Muscle layer of duodenum (tissue), 2 donors: ENCODE measurements at regions not wholly inside any gene's neighbourhood (a gene's known extent, or its start where the extent isn't known, plus 50 kb on each side); places are given as distances from the start of the nearest gene placed in this dataset.

Experiments used
- H3K27ac ChIP-seq: one replicate; pipeline ENCODE4 v1.7.0; 2013; ENCODE audit warnings: mild to moderate bottlenecking, low read length
- H3K27me3 ChIP-seq: one replicate; pipeline ENCODE4 v1.7.0; 2013; ENCODE audit warnings: low read depth, mild to moderate bottlenecking, control low read depth, low read length
- H3K36me3 ChIP-seq, 2 donors: one replicate each; pipeline ENCODE4 v1.7.0; 2013; ENCODE audit warnings: low read length in 2 of 2, control low read depth in 1 of 2, mild to moderate bottlenecking in 1 of 2; ENCODE audit not compliant: insufficient read depth in 2 of 2, control insufficient read depth in 1 of 2
- H3K4me1 ChIP-seq, 2 donors: one replicate each; pipeline ENCODE4 v1.7.0; 2013; ENCODE audit warnings: low read length in 2 of 2, mild to moderate bottlenecking in 2 of 2, control low read depth in 1 of 2, moderate library complexity in 1 of 2; ENCODE audit not compliant: insufficient read depth in 2 of 2, control insufficient read depth in 1 of 2
- H3K4me3 ChIP-seq, 2 donors: one replicate each; pipeline ENCODE4 v1.7.0; 2013; ENCODE audit warnings: low read length in 2 of 2, low read depth in 1 of 2, mild to moderate bottlenecking in 1 of 2
- H3K9me3 ChIP-seq, 2 donors: one replicate each; pipeline ENCODE4 v1.7.0; 2013; ENCODE audit warnings: low read length in 2 of 2, control low read depth in 1 of 2, mild to moderate bottlenecking in 1 of 2; ENCODE audit not compliant: control insufficient read depth in 1 of 2
- donor health status: healthy.

GRCh38 chr5:159442206-159442850 lies 112.0 kb upstream of the IL12B start:
- Histone ChIP-seq H3K27me3 (no peaks in the 10 kb centered on the region), H3K4me3 (no peak overlapping the region), H3K9me3 (no peaks in the 10 kb centered on the region), H3K36me3 (no peaks in the 10 kb centered on the region), H3K27ac (no peak overlapping the region), H3K4me1 (no peaks in the 10 kb centered on the region)

- H3K9me3 ChIP-seq: no peaks in the 10 kb centered on the region
- H3K27ac ChIP-seq: no peak overlapping the region
- no peaks in the 10 kb centered on the region for H3K4me1 ChIP-seq
- no peak overlapping the region for H3K4me3 ChIP-seq
- H3K36me3 ChIP-seq: no peaks in the 10 kb centered on the region
- H3K27me3 ChIP-seq: no peaks in the 10 kb centered on the region
Observed at GRCh38 chr5:159444441-159445082, 114.3 kb upstream of the IL12B start.

DNA sequence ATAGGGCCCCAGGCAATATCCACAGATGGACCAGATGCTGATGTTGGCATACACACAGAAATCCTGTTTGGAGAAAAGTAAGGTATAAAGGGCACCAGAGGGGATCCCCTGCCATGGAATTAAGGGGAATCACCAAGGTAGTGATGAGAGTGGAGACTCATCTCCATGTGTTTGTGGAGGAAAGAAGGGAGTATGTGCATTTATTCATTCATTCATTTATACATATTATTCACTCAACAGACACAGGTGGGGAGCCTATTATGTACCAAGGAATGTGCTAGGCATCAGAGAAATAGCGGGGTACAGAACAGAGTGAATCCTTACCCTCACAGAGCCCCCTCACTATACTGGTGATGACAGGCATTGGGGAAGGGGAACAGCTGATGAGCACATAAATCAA lies 116.8 kb upstream of the IL12B start:
- H3K27ac ChIP-seq: no peak overlapping the region
- no peaks in the 10 kb centered on the region for H3K9me3 ChIP-seq
- no peaks in the 10 kb centered on the region for H3K36me3 ChIP-seq
- no peaks in the 10 kb centered on the region for H3K27me3 ChIP-seq
- H3K4me1 ChIP-seq: peaks cover 0 to 6% of the 10 kb centered on the region in 2 donors
- no peak overlapping the region for H3K4me3 ChIP-seq

- Histone ChIP-seq H3K27ac (no peak overlapping the region), H3K4me1 (peaks cover 0 to 6% of the 10 kb centered on the region in 2 donors), H3K27me3 (no peaks in the 10 kb centered on the region), H3K9me3 (no peaks in the 10 kb centered on the region), H3K4me3 (no peak overlapping the region), H3K36me3 (no peaks in the 10 kb centered on the region)
Observed at GRCh38 chr5:159448841-159449407, 118.6 kb upstream of the IL12B start.

GRCh38 chr5:159449925-159450324 lies 119.6 kb upstream of the IL12B start:
- no peaks in the 10 kb centered on the region for H3K27me3 ChIP-seq
- H3K27ac ChIP-seq: no peak overlapping the region
- H3K4me3 ChIP-seq: no peak overlapping the region
- H3K4me1 ChIP-seq: peaks cover 0 to 6% of the 10 kb centered on the region in 2 donors
- H3K9me3 ChIP-seq: no peaks in the 10 kb centered on the region
- H3K36me3 ChIP-seq: no peaks in the 10 kb centered on the region

DNA sequence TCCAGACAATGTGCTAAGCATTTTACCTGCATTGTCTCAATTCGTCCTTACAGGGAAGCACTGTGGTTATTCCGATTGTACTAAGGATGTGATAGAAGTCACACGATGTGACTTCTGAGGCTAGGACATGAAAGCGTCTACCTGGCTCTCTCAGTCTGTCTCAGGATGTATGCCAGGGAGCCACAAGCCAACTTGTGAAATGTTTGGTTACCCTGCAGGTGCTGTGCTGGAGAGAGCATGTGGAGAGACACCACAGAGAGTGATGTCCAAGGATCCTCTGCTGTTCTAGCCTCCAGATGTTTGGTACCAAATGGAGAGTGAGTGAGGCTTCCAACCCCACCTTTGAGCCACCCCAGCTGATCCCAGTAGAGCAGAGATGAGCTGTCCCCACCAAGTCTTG lies 120.1 kb upstream of the IL12B start:
- no peaks in the 10 kb centered on the region for H3K27me3 ChIP-seq
- peaks cover 0 to 6% of the 10 kb centered on the region in 2 donors for H3K4me1 ChIP-seq
- no peaks in the 10 kb centered on the region for H3K36me3 ChIP-seq
- H3K4me3 ChIP-seq: no peak overlapping the region
- no peak overlapping the region for H3K27ac ChIP-seq
- no peaks in the 10 kb centered on the region for H3K9me3 ChIP-seq

GRCh38 chr5:159451197-159452052 lies 121.1 kb upstream of the IL12B start:
- Histone ChIP-seq H3K27ac (no peak overlapping the region), H3K9me3 (no peaks in the 10 kb centered on the region), H3K4me3 (no peak overlapping the region), H3K36me3 (no peaks in the 10 kb centered on the region), H3K4me1 (peaks cover 0 to 6% of the 10 kb centered on the region in 2 donors), H3K27me3 (no peaks in the 10 kb centered on the region)

GRCh38 chr5:159452480-159453167 lies 122.3 kb upstream of the IL12B start:
- no peaks in the 10 kb centered on the region for H3K36me3 ChIP-seq
- no peaks in the 10 kb centered on the region for H3K9me3 ChIP-seq
- H3K27ac ChIP-seq: no peak overlapping the region
- peaks cover 0 to 6% of the 10 kb centered on the region in 2 donors for H3K4me1 ChIP-seq
- no peaks in the 10 kb centered on the region for H3K27me3 ChIP-seq
- no peak overlapping the region for H3K4me3 ChIP-seq

- H3K9me3 ChIP-seq: no peaks in the 10 kb centered on the region
- H3K36me3 ChIP-seq: no peaks in the 10 kb centered on the region
- H3K4me3 ChIP-seq: no peak overlapping the region
- no peak overlapping the region for H3K27ac ChIP-seq
- no peaks in the 10 kb centered on the region for H3K27me3 ChIP-seq
- peaks cover 0 to 6% of the 10 kb centered on the region in 2 donors for H3K4me1 ChIP-seq
Observed at GRCh38 chr5:159453209-159453608, 122.9 kb upstream of the IL12B start.

DNA sequence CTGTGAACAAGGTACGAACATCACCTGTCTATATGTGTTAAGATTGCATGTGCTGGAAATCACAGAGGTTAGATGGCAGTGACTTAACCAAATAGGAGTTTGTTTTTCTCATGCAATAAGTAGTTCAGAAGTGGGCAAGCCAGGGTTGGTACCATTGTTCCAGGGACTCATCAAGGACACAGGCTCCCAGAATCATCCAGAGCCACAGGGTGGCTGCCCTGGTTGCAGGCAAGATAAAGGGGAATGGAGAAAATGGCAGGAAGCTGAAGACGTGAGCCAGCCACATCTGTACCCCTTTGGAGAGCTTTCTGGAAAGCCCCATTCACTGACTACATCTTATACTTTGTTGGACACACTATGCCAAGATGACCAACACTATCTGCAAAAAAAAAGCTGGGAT lies 126.0 kb upstream of the IL12B start:
- Histone ChIP-seq H3K4me1 (peaks cover 0 to 6% of the 10 kb centered on the region in 2 donors), H3K27ac (no peak overlapping the region), H3K27me3 (no peaks in the 10 kb centered on the region)

More for the DNA sequence above, 126.0 kb upstream of the IL12B start:
- Histone ChIP-seq H3K9me3 (no peaks in the 10 kb centered on the region), H3K36me3 (no peaks in the 10 kb centered on the region), H3K4me3 (no peak overlapping the region)
